SK-N-SH (cell line): ENCODE measurements at regions not wholly inside any gene's neighbourhood (a gene's known extent, or its start where the extent isn't known, plus 50 kb on each side); places are given as distances from the start of the nearest gene placed in this dataset.

Source experiments
- EP300 ChIP-seq, 2 experiments: IDR thresholded peaks; 2 replicates each; pipeline versions ENCODE4 v1.4.0 to v1.6.1; 2012; ENCODE audit warnings: borderline replicate concordance in 1 of 2, low read depth in 1 of 2, low read length in 1 of 2
- FOXJ3 ChIP-seq: sonication (generic); formaldehyde crosslinking; IDR thresholded peaks from 2 replicates; pipeline ENCODE4 v1.5.1; 2020; ENCODE audit warnings: mild to moderate bottlenecking, missing genetic modification reagents
- FOXM1 ChIP-seq: IDR thresholded peaks from 2 replicates; pipeline ENCODE4 v1.4.0; 2012; ENCODE audit warnings: low read depth, mild to moderate bottlenecking
- POLR2AphosphoS5 ChIP-seq: IDR thresholded peaks from 2 replicates; pipeline ENCODE4 v1.6.1; 2012; ENCODE audit warnings: low read depth, low read length
- RCOR1 ChIP-seq: fragments of 150-350 bp; IDR thresholded peaks from 2 replicates; pipeline ENCODE4 v1.6.1; 2017; ENCODE audit warnings: antibody characterized with exemption, low read length
- YY1 ChIP-seq: IDR thresholded peaks from 2 replicates; pipeline ENCODE4 v1.4.0; 2012; ENCODE audit warnings: low read depth, mild to moderate bottlenecking
- TF ChIP-seq, protein P1 (sequence below): fragments of 200-600 bp; sonication (generic); IDR thresholded peaks from 2 replicates; pipeline ENCODE4 v1.6.1; 2017; ENCODE audit warnings: antibody characterized with exemption, mild to moderate bottlenecking, moderate library complexity

DNA sequence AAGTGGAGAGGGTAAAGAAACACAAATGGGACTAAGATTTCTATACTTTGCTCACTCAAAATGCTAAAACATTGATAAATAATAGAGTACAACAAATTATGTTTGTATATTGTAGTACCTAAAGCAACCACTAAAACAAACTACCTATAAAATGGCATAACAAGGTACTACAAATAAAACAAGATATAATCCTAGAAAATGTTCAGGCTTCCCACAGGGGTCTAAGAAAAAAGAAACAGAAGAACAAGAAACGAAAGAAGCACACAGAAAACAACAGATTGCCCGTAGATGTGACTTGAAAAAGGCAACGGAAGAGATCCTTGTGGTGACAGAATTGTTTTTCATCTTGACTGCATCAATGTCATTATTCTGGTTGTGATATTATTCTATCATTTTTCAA, 63.3 kb upstream of the ADGRL4 start:
- TF ChIP-seq RCOR1 = no peak
- TF ChIP-seq POLR2AphosphoS5 = no peak
- no peak for TF ChIP-seq FOXJ3
- TF ChIP-seq, protein P1, sequence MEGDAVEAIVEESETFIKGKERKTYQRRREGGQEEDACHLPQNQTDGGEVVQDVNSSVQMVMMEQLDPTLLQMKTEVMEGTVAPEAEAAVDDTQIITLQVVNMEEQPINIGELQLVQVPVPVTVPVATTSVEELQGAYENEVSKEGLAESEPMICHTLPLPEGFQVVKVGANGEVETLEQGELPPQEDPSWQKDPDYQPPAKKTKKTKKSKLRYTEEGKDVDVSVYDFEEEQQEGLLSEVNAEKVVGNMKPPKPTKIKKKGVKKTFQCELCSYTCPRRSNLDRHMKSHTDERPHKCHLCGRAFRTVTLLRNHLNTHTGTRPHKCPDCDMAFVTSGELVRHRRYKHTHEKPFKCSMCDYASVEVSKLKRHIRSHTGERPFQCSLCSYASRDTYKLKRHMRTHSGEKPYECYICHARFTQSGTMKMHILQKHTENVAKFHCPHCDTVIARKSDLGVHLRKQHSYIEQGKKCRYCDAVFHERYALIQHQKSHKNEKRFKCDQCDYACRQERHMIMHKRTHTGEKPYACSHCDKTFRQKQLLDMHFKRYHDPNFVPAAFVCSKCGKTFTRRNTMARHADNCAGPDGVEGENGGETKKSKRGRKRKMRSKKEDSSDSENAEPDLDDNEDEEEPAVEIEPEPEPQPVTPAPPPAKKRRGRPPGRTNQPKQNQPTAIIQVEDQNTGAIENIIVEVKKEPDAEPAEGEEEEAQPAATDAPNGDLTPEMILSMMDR = peak; percentile 24; the same call in 1 of the 2 replicates
- TF ChIP-seq FOXM1 = no peak
- TF ChIP-seq YY1 = no peak
- TF ChIP-seq EP300 (IDR thresholded peaks at IDR 0.05; ENCODE audit: borderline replicate concordance in 1 of 2, low read depth in 1 of 2, low read length in 1 of 2) = no peak
